HK-2 (cell line): ENCODE measurements at regions not wholly inside any gene's neighbourhood (a gene's known extent, or its start where the extent isn't known, plus 50 kb on each side); places are given as distances from the start of the nearest gene placed in this dataset.

ENCODE experiments used
- DNase-seq: peaks from one replicate; pipeline ENCODE4 v3.0.0-alpha.2; 2018; ENCODE audit not compliant: unreplicated experiment

DNA sequence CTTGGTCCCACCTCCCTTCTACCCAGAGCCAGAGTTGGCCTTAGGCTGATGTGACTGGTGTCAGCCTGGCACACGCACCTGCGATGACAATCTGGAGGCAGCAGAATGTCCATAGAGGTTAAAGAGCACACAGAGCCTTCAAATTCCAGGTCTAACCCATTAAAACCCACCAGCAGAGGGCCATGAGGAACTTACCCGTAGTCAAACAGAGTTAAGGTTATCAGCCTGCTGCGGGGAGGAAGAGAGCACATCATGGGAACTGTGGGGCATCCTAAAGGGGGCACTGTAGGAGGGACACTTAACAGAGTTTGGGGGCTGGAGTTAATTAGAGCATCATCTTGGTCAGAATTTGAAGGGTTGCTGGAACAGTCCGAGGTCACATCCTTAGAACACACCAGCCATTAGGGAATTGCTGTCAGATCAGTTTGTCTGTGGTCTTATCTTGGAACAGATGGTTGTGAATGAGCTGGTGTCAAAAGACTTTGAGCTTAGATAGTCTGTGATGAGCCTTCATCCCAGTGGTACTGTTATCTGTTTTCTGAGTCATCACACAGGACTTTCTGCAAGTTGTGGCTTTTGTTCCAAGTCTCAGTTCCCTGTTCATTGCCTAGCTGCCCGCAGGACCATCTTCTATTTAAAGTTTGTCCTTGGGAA, 248.6 kb downstream of the LOXHD1 start:
- no peak for DNase-seq

GRCh38 chr18:46411191-46411828, 245.7 kb downstream of the LOXHD1 start:
- DNase-seq: no peak

- DNase-seq: no peak
Measured at GRCh38 chr18:46411867-46412690, 244.9 kb downstream of the LOXHD1 start.

GRCh38 chr18:46412916-46413315, 244.1 kb downstream of the LOXHD1 start:
- no peak for DNase-seq

DNA sequence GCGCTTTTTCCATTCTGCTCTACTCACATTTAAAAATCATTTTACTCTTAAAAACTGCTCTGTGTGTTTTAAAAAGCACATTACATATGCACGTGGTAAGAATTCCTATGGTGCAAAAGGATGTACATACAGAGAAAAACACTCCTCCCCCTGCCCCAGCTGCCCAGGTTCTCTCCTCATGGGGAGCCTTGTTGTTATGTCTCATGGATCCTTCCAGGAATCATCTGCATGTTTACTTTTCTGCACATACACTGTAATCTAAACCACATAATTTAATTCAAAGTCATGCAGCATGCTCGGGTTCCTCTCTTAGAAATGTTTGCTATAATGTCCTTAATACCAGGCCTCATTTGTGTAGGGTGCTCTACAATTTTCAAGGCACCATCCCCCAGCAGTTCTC, 243.3 kb downstream of the LOXHD1 start:
- DNase-seq: no peak

DNA sequence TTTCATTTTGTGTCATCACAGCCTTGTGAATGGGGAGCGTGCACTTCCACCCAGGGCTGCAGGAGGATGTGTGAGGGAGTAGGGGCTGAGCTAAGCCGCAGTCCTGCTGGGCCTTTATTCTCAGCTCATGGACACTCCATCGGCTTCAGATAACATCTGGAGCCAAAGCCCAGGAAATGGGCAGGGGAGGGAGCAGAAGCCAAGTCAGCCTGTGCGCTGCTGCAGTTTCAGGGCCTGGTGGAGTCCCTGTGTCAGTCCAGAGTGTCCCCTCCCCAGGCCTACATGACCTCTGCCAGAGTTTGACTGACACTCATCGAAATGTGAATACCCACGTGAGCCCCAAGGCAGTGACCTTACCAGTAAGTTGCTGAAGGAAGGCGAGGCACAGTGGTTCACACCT, 242.2 kb downstream of the LOXHD1 start:
- no peak for DNase-seq

GRCh38 chr18:46415532-46416252, 241.3 kb downstream of the LOXHD1 start:
- DNase-seq: no peak

- DNase-seq: no peak
Measured at GRCh38 chr18:46416706-46417638, 240.0 kb downstream of the LOXHD1 start.

DNA sequence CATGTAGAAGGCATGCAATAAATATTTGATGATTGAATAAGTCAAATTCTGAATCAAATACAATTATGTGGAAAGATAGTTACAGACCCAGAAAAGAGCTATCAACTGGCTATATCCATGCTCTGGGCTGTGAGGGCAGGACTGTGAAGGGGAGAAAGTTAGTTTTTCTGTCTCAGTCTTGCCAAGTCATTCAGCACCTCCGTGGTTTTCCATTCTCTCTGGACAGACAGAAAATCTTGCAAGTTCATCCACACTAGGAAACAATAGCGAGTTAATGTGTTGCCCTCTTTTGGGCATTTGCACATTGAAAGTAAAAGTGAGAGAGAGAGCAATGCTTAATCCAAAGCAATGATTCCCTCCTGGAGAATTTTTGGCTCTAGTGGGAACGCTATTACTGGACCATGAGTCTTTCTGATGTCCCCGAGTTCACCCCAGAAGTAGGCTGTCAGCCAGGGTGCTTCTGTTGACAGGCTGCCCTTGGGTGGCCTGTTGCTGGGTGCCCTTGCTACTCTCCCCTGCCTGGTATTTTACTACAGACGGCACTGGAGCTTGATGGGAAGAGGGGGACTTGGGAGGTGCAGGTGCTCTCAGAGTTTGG, 238.3 kb downstream of the LOXHD1 start:
- no peak for DNase-seq

DNA sequence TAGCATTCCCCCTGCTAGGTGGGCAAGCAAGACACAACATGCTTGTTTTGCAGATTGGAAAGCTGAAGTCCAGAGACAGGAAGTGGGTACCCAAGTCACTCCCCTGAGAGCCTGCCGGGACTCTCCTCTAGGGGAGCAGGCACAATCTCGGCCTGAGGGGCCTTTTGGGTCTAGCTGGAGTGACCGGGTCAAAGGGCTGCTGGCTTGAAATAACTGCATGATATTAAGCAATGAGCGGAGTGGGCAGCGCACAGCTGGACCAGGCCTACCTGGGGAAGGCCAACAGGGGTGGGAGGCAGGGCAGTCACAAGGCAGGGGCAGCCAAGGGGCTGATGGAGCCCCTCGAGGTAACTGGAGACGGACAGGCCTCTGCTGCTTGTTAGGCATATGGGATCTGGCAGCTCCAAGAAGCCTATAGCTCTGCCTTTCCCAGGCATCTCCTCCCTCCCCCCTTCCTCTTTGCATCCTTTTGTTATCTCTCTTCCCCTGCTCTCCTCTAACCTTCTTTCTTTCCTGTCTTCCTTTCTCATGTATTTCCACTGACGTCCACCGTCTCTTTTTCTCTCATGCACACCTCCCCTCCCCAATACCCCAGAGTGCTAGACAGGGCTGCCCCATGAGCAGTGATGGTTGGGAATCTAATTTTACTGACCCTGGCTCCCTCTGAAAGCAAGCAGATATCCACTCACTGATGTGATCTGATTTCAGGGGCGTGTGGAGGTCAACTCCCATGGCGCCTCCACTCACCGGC, 237.5 kb downstream of the LOXHD1 start:
- DNase-seq: no peak

- DNase-seq: no peak
Measured at GRCh38 chr18:46421973-46422551, 235.0 kb downstream of the LOXHD1 start.

GRCh38 chr18:46422552-46423055, 234.4 kb downstream of the LOXHD1 start:
- no peak for DNase-seq

- DNase-seq: no peak
Measured at GRCh38 chr18:46423226-46423805, 233.7 kb downstream of the LOXHD1 start.

GRCh38 chr18:46424898-46425297, 232.1 kb downstream of the LOXHD1 start:
- peak; percentile 10 for DNase-seq

- no peak for DNase-seq
Measured at GRCh38 chr18:46425511-46425910, 231.5 kb downstream of the LOXHD1 start.

DNA sequence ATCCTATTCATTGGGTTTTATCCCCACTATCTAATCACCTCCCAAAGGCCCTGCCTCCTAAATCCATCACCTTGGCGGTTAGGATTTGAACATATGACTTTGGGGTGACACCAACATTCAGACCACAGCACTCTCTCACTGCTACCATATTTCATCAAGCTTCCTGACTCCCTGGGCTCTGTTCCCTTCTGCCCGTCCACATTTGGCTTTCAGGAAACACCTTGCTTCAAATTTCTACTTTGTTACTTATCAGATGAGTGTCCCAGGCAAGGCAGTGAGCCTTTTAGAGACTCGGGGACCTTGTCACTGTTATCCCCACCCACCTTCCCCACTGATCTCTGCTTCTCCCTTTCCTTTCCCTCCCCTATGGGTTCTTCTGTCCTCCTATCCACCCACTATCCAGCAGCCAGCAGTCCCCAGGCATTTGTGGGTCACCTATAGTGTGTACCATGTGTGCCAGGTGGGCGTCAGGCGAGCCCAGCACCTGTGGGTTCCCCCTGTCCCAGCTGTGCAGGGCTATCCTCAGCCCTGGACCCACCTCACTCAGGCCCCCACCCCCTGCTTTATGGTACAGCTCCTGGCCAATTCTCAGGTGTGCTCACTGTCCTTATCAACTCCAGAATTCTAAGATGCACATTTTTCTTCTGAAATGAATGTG, 230.9 kb downstream of the LOXHD1 start:
- DNase-seq: no peak

DNA sequence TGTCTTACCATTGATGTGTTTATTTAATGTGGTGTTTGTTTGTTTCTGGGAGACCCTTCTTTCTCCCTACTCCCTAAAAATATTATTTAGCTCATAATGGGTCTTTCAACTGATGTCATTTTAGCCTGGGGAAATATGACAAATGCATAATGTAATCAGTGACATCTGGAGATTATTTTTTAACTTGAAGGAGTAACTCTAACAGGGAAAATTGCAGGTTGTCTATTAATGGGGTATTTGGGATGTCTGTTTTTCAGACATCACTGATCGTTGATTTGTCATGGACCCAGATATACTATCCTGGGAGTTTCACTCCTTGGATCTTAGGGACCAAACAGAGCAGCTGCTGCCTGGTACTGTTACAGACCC, 230.4 kb downstream of the LOXHD1 start:
- DNase-seq: no peak
